SK-N-MC (cell line): ENCODE measurements at regions not wholly inside any gene's neighbourhood (a gene's known extent, or its start where the extent isn't known, plus 50 kb on each side); places are given as distances from the start of the nearest gene placed in this dataset.

Experiments
- DNase-seq: peaks from one replicate; pipeline ENCODE4 v3.0.0-alpha.2; 2011; ENCODE audit warnings: low read depth, low spot score
- H3K27ac ChIP-seq: fragments of 200-600 bp; sonication (generic); 2 replicates; pipeline ENCODE4 v1.5.1; 2016; ENCODE audit warnings: mixed run types
- H3K36me3 ChIP-seq: fragments of 200-600 bp; sonication (generic); 2 replicates; pipeline ENCODE4 v1.6.1; 2017; ENCODE audit warnings: antibody characterized with exemption, low read length, mixed read lengths; ENCODE audit not compliant: insufficient read depth
- H3K4me3 ChIP-seq: fragments of 200-600 bp; sonication (generic); 2 replicates; pipeline ENCODE4 v1.5.1; 2016
- H3K9ac ChIP-seq: fragments of 200-600 bp; sonication (generic); 2 replicates; pipeline ENCODE4 v1.8.0; 2017; ENCODE audit warnings: mixed run types, mixed read lengths; ENCODE audit not compliant: insufficient read length
- H3K9me3 ChIP-seq: fragments of 200-600 bp; sonication (generic); 2 replicates; pipeline ENCODE4 v1.6.1; 2017; ENCODE audit warnings: low read depth, mild to moderate bottlenecking, antibody characterized with exemption, low read length, moderate library complexity, mixed read lengths
- EZH2 ChIP-seq: fragments of 200-600 bp; sonication (generic); IDR thresholded peaks from one replicate; pipeline ENCODE4 v1.6.1; 2017; ENCODE audit warnings: antibody characterized with exemption
- FOXP2 ChIP-seq: optimal IDR thresholded peaks from 2 replicates; pipeline ENCODE3; 2011; ENCODE audit warnings: mild to moderate bottlenecking, moderate library complexity; ENCODE audit not compliant: insufficient read depth; ENCODE audit errors: extremely low read length, control extremely low read depth
- POLR2AphosphoS5 ChIP-seq: IDR thresholded peaks from 2 replicates; pipeline ENCODE4 v1.6.1; 2012; ENCODE audit warnings: mild to moderate bottlenecking, low read depth, low read length, borderline replicate concordance

DNA sequence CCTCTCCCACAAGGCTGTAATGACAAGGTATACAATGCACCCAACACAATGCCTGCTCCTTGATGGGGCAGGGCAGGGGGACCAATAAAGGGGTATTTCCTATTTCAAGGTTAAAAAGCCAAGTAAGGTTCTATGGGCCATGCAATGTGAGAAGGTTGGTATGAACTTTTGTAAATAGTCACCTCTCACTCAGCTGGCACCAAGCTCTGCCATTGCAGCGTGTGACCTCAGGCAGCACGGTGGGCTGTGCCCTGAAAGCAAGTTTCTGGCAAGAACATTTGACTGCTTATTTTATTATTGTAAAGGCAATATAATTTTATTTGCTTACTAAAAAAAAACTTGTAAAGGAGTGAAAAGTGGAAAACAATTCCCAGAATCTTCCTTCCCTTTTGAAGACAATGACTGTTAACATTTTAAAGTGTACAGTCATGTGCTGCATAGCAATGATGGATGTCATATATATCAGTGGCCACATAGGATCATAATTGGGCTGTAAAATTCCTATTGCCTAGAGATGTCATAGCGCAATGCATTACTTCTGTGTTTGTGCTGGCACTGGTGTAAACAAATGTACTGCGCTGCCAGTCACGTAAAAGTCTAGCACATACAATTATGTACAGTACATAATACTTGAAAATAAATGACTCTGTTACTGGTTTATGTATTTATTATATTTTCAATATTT is 167.3 kb upstream of the RORA start:
- Histone ChIP-seq H3K36me3 (no peaks in the 10 kb centered on the region), H3K9ac (no peak overlapping the region), H3K9me3 (no peaks in the 10 kb centered on the region), H3K4me3 (no peak overlapping the region), H3K27ac (no peak overlapping the region)
- no peak for DNase-seq
- TF ChIP-seq POLR2AphosphoS5, result no peak
- no peak for TF ChIP-seq FOXP2
- TF ChIP-seq EZH2, result no peak

DNA sequence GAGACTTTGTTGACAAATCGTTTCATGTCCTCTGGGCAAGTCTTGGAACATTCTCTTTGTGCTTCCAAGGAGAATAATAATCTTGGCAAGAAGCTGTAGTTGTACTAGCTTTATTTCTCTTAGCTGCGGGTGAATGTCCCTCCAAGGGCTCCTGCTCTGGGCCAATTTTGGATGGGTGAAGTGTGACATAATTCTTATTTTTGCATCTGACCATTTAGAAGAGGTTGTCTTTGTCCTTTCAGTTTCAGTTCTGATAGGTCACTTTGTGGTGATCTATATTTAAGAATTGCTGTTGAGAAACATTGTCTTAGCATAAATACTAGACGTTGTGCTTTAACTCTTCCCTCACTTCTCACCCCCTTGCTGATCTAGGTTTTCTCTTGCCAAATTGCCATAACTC is 164.8 kb upstream of the RORA start:
- Histone ChIP-seq H3K9ac (no peak overlapping the region), H3K36me3 (no peaks in the 10 kb centered on the region), H3K27ac (no peak overlapping the region), H3K9me3 (no peaks in the 10 kb centered on the region), H3K4me3 (no peak overlapping the region)
- TF ChIP-seq EZH2, result no peak
- TF ChIP-seq FOXP2, result no peak
- no peak for TF ChIP-seq POLR2AphosphoS5
- DNase-seq, result no peak

DNA sequence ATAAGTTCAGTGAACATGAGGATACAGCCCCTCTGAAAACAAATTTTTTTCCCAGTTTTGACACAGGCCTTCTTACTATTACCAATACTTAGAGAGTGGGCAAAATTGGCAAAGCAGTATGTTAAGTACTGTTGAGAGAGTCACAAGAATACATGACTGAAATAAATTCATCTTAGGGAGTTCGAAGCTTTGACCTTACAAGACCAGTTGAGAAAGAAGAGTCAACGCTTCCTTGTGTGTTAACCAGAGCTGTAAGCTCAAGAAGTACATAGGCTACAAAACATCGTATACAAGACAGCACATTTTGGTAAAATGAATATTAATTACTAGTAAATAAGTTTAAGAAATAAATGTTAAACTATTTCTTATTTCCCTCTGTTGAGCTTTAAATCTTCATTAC is 164.4 kb upstream of the RORA start:
- H3K9ac ChIP-seq, result no peak overlapping the region
- no peak overlapping the region for H3K4me3 ChIP-seq
- no peak for DNase-seq
- H3K36me3 ChIP-seq, result no peaks in the 10 kb centered on the region
- H3K27ac ChIP-seq, result no peak overlapping the region
- TF ChIP-seq FOXP2, result no peak
- TF ChIP-seq POLR2AphosphoS5, result no peak
- TF ChIP-seq EZH2, result no peak
- H3K9me3 ChIP-seq, result no peaks in the 10 kb centered on the region

DNA sequence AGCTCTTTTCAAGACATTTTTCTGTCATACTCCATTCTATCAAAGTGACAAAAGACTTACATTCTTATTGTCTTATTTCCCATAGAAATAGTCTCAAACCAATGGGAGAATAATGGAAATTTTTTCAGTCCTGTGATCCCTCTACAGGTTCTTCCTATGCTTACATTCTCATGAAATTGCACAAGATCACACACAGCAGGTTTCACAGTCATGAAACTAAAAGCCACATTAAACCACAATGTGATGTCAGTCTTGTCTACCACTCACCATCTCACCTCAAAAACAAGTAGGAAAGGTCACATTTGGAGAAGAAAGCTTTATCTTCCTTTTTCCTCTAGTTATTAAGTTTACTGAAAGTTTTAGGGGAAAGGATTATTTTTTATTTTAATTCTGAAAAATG is 161.0 kb upstream of the RORA start:
- no peak overlapping the region for H3K4me3 ChIP-seq
- no peak for TF ChIP-seq EZH2
- no peak for TF ChIP-seq FOXP2
- TF ChIP-seq POLR2AphosphoS5, result no peak
- H3K36me3 ChIP-seq, result no peaks in the 10 kb centered on the region
- no peak overlapping the region for H3K9ac ChIP-seq
- no peak overlapping the region for H3K27ac ChIP-seq
- no peak for DNase-seq
- H3K9me3 ChIP-seq, result no peaks in the 10 kb centered on the region

DNA sequence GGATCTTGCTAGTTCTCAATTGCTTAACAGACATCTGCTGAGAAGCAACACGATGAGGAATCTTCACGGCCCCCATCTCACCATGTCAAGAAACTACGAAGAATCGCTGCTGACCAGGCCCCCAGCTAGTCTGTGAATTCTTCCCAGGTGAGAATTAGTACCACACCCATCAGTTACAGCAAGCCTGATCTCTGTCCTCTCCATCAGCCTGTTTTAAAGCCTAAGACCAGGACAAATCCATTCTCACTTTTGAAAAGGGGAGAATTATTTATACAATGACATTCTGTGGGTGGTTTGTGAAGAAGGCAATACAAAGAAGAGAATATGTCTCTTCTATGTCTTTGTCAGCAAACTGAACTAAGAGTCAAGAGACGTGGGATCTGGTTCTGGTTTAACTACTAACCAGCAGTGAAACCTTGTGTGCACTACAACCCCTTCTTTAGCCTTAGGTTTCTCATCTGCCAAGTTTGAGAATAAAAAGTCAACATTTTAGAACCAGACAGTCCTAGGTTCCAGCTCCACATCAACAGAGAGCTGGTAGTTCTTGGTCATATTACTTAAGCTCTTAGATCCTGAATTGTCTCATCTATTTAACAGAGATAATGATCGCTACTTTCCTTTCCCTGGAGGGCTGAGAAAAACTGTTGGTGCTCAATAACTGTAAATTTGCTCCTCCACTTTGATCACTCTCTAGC is 160.4 kb upstream of the RORA start:
- DNase-seq, result no peak
- H3K9ac ChIP-seq, result no peak overlapping the region

DNA sequence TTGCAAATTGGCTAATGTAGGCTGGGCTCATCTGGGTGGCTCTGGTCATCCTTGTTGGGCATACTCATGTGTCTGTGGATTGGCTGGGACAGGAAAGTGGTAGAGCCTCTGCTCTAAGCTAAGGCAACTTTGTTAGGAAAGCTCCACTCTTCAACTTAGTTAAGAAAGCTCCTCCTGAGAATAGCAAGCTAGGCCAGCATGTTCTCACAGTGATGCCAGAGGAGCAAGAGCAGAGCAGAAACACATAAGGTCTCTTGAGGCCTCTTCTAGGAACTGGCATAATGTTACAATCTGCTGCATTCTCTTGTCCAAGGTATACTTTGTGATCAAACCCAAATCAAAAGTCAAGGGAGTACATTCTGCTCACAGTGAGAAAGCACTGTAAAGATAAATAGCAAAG is 158.6 kb upstream of the RORA start:
- Histone ChIP-seq H3K9me3 (no peaks in the 10 kb centered on the region), H3K36me3 (no peaks in the 10 kb centered on the region), H3K9ac (no peak overlapping the region), H3K27ac (no peak overlapping the region), H3K4me3 (no peak overlapping the region)
- DNase-seq, result no peak
- TF ChIP-seq EZH2, result no peak

More for the DNA sequence above, 160.4 kb upstream of the RORA start:
- TF ChIP-seq FOXP2 (no peak), EZH2 (no peak), POLR2AphosphoS5 (no peak)
- no peak overlapping the region for H3K4me3 ChIP-seq
- H3K27ac ChIP-seq, result no peak overlapping the region
- no peaks in the 10 kb centered on the region for H3K9me3 ChIP-seq
- no peaks in the 10 kb centered on the region for H3K36me3 ChIP-seq

DNA sequence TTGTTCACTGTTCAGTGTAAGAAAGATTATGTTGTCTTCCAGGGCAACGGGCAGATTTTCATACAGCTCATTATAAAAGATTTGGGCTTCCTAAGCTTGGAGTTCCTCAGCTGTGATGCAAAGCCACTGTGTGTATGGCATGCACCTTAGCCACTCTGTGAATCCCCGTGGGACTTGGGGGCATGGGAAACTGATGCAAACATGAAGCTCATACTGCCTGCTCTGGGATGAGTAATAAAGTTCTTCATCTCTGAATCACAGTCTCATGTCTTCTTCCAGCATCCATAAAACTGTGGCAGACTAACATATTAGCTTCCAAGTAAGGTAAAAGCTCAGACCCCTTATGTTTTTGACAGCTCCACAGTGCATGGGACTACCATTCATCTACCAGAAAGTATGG is 154.3 kb upstream of the RORA start:
- no peak for DNase-seq
- no peak overlapping the region for H3K4me3 ChIP-seq
- no peak overlapping the region for H3K9ac ChIP-seq
- no peak overlapping the region for H3K27ac ChIP-seq
- TF ChIP-seq FOXP2 (no peak), POLR2AphosphoS5 (no peak), EZH2 (no peak)
- no peaks in the 10 kb centered on the region for H3K36me3 ChIP-seq
- H3K9me3 ChIP-seq, result no peaks in the 10 kb centered on the region

DNA sequence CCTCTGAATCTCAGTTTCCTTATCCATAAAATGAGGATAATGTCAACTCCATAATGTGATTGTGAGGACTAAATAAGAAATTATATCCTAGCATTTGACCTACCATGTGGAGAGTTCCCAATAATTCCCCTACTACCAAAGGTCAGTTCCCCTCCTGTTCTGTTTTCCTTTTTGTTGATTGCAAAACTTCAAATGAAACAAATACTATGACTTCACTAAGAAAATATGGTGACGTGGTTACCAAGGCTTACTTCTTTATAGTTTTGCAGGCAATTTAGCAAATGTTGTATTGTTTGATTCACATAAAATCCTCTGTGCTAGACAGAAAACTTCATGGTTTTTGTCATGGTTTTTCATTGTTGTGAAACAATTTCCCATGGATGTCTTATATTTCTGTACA is 153.8 kb upstream of the RORA start:
- TF ChIP-seq EZH2, result no peak
- no peak for TF ChIP-seq POLR2AphosphoS5
- TF ChIP-seq FOXP2, result no peak
- no peaks in the 10 kb centered on the region for H3K36me3 ChIP-seq
- no peak overlapping the region for H3K9ac ChIP-seq

DNA sequence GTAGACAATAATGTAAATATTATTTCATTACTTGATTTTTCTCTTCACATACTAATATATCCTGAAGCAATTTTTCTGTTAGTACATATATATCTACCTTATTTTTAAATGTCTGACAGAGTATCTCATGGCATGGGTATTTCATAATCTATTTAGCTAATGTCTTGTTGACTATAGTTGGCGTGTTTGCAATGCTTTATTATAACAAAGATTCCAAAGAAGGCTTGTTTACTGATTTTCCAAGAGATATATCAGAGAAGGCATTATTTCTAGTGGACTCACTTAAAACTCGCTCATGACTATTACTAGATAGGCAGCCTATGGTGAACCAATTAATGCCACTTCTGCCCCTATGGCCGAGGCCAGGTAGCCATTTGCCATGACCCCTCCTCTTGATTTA is 152.4 kb upstream of the RORA start:
- no peaks in the 10 kb centered on the region for H3K9me3 ChIP-seq
- no peak overlapping the region for H3K4me3 ChIP-seq
- no peaks in the 10 kb centered on the region for H3K36me3 ChIP-seq
- no peak for DNase-seq
- H3K9ac ChIP-seq, result no peak overlapping the region
- TF ChIP-seq FOXP2 (no peak), POLR2AphosphoS5 (no peak), EZH2 (no peak)
- no peak overlapping the region for H3K27ac ChIP-seq

More for the DNA sequence above, 153.8 kb upstream of the RORA start:
- DNase-seq, result no peak
- no peak overlapping the region for H3K27ac ChIP-seq
- no peaks in the 10 kb centered on the region for H3K9me3 ChIP-seq
- no peak overlapping the region for H3K4me3 ChIP-seq
